B cell (primary cell): ENCODE measurements at regions not wholly inside any gene's neighbourhood (a gene's known extent, or its start where the extent isn't known, plus 50 kb on each side); places are given as distances from the start of the nearest gene placed in this dataset.

Experiments used
- CTCF ChIP-seq: fragments of 200-600 bp; IDR thresholded peaks from one replicate; pipeline ENCODE4 v1.8.0; 2022; ENCODE audit warnings: antibody characterized with exemption, mild to moderate bottlenecking
- EZH2 ChIP-seq: IDR thresholded peaks from 2 replicates; pipeline ENCODE4 v1.6.1; 2012; ENCODE audit warnings: borderline replicate concordance, low read depth, mild to moderate bottlenecking, moderate library complexity, low read length; ENCODE audit not compliant: insufficient read depth, poor library complexity, severe bottlenecking

GRCh38 chr3:27606537-27606936, 115.6 kb downstream of the EOMES start:
- no peak for TF ChIP-seq CTCF
- no peak for TF ChIP-seq EZH2
